Activated naive CD4-positive, alpha-beta T cell treated with anti-CD3 and anti-CD28 coated beads for 36 hours (primary cell): ENCODE measurements at regions not wholly inside any gene's neighbourhood (a gene's known extent, or its start where the extent isn't known, plus 50 kb on each side); places are given as distances from the start of the nearest gene placed in this dataset.

ENCODE experiments used
- CTCF ChIA-PET: fragments of 350-600 bp; sonication (Branson Sonifier 250); formaldehyde crosslinking; loops from one replicate; lab custom pipeline; 2021; ENCODE audit warnings: antibody characterized with exemption; lab: Charles Lee
- DNase-seq: peaks from one replicate; pipeline ENCODE4 v3.0.0-alpha.2; 2020
- H3K27ac Mint-ChIP-seq: one replicate; pipeline ENCODE4 v1.8.0; 2021; ENCODE audit warnings: mild to moderate bottlenecking, mixed read lengths
- H3K27me3 Mint-ChIP-seq: one replicate; pipeline ENCODE4 v1.8.0; 2021; ENCODE audit warnings: low read depth, mixed read lengths
- H3K36me3 Mint-ChIP-seq: one replicate; pipeline ENCODE4 v1.8.0; 2021; ENCODE audit warnings: low read depth, mixed read lengths
- H3K4me1 Mint-ChIP-seq: one replicate; pipeline ENCODE4 v1.8.0; 2021; ENCODE audit warnings: low read depth, mixed read lengths
- H3K4me3 Mint-ChIP-seq: one replicate; pipeline ENCODE4 v1.8.0; 2021; ENCODE audit warnings: mild to moderate bottlenecking, moderate library complexity, mixed read lengths
- H3K9me3 Mint-ChIP-seq: one replicate; pipeline ENCODE4 v1.8.0; 2021; ENCODE audit warnings: mixed read lengths
- intact Hi-C: fragments of 100-400 bp; cut with micrococcal nuclease; formaldehyde crosslinking; loops from one replicate; pipeline ENCODE4 v1.15.1; 2023

DNA sequence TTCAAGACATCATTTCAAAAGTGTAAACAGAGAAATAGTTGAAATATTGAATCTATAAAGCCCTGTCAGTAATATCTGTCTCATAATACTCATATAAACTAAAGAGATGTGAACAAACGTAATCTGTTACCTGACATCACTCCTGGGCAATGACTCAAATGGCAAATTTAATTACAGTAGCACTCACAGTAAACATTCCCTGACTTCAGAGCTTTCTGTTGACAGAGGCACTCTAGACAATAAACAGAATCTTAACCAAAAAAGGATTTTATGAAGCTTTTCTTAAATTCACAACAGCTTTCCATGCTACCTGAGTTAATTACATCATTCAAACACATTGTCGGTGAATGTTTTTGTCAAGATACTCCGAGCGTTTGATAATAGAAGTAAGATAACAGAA, 128.1 kb upstream of the PDE1A start:
- peaks cover 2% of the 10 kb centered on the region for H3K9me3 Mint-ChIP-seq
- H3K27ac Mint-ChIP-seq = no peak overlapping the region
- H3K4me1 Mint-ChIP-seq = no peaks in the 10 kb centered on the region
- peaks cover 3% of the 10 kb centered on the region for H3K27me3 Mint-ChIP-seq
- H3K36me3 Mint-ChIP-seq = no peaks in the 10 kb centered on the region
- H3K4me3 Mint-ChIP-seq = no peak overlapping the region
- CTCF ChIA-PET = no interaction called here
- intact Hi-C loops = no loop called here
- no peak for DNase-seq

- Mint-ChIP-seq H3K4me3 (no peak overlapping the region), H3K4me1 (no peaks in the 10 kb centered on the region), H3K27ac (no peak overlapping the region), H3K27me3 (no peaks in the 10 kb centered on the region), H3K9me3 (peaks cover 6% of the 10 kb centered on the region), H3K36me3 (no peaks in the 10 kb centered on the region)
- intact Hi-C loops = no loop called here
- no peak for DNase-seq
- CTCF ChIA-PET = no interaction called here
These were observed 131.7 kb upstream of the PDE1A start for GRCh38 chr2:182558564-182558963.

- no peaks in the 10 kb centered on the region for H3K27me3 Mint-ChIP-seq
- no peak for DNase-seq
- H3K4me1 Mint-ChIP-seq = no peaks in the 10 kb centered on the region
- peaks cover 6% of the 10 kb centered on the region for H3K9me3 Mint-ChIP-seq
- H3K36me3 Mint-ChIP-seq = no peaks in the 10 kb centered on the region
- no peak overlapping the region for H3K4me3 Mint-ChIP-seq
- no peak overlapping the region for H3K27ac Mint-ChIP-seq
- intact Hi-C loops = no loop called here
- CTCF ChIA-PET = no interaction called here
These were observed 132.8 kb upstream of the PDE1A start for GRCh38 chr2:182559623-182560022.

DNA sequence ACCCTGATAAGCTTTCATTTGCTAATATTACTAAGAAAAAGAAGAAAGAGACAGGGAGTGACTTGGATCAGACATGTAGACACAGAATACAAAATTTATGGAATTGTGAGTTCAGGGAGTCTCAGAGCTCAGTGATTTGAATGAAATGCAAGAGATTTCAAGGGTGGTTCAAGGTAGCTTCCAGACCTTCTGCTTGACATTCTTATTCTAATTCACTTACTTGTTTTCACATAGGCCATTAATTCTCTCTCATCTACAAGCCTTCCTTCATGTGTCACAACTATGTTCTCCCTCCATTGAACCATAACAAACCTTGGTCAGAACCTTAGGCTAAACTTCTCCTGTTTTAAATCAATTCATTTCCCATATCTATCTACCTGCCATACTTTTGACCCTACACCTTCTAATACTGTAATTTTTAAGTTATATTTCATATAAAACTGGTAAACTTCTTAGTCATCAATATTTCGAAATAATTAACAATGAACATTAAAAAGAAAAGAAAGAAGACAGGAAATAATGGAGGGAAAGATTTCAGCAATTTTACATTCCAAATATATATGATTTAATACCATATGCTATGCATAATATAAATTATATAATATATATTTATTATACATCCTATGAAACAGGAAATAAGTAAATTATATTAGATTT, 139.2 kb upstream of the PDE1A start:
- H3K27ac Mint-ChIP-seq = no peak overlapping the region
- no peak for DNase-seq
- H3K27me3 Mint-ChIP-seq = peaks cover 4% of the 10 kb centered on the region
- intact Hi-C loops = no loop called here
- CTCF ChIA-PET = no interaction called here
- H3K36me3 Mint-ChIP-seq = no peaks in the 10 kb centered on the region
- H3K4me3 Mint-ChIP-seq = no peak overlapping the region
- no peaks in the 10 kb centered on the region for H3K4me1 Mint-ChIP-seq
- H3K9me3 Mint-ChIP-seq = peaks cover 3% of the 10 kb centered on the region

- intact Hi-C loops = no loop called here
- Mint-ChIP-seq H3K4me3 (no peak overlapping the region), H3K36me3 (no peaks in the 10 kb centered on the region), H3K27ac (no peak overlapping the region), H3K4me1 (no peaks in the 10 kb centered on the region), H3K27me3 (peaks cover 4% of the 10 kb centered on the region), H3K9me3 (no peaks in the 10 kb centered on the region)
- CTCF ChIA-PET = no interaction called here
- DNase-seq = no peak
These were observed 142.5 kb upstream of the DNAJC10 start for GRCh38 chr2:182573553-182573952.

- H3K4me1 Mint-ChIP-seq = no peaks in the 10 kb centered on the region
- H3K27me3 Mint-ChIP-seq = no peaks in the 10 kb centered on the region
- intact Hi-C loops = no loop called here
- H3K27ac Mint-ChIP-seq = no peak overlapping the region
- H3K36me3 Mint-ChIP-seq = no peaks in the 10 kb centered on the region
- H3K4me3 Mint-ChIP-seq = no peak overlapping the region
- H3K9me3 Mint-ChIP-seq = no peaks in the 10 kb centered on the region
- DNase-seq = no peak
- CTCF ChIA-PET = no interaction called here
These were observed 138.2 kb upstream of the DNAJC10 start for GRCh38 chr2:182577816-182578215.

- Mint-ChIP-seq H3K27me3 (no peaks in the 10 kb centered on the region), H3K9me3 (no peaks in the 10 kb centered on the region)
These were observed 134.7 kb upstream of the DNAJC10 start for GRCh38 chr2:182581196-182581935.

DNA sequence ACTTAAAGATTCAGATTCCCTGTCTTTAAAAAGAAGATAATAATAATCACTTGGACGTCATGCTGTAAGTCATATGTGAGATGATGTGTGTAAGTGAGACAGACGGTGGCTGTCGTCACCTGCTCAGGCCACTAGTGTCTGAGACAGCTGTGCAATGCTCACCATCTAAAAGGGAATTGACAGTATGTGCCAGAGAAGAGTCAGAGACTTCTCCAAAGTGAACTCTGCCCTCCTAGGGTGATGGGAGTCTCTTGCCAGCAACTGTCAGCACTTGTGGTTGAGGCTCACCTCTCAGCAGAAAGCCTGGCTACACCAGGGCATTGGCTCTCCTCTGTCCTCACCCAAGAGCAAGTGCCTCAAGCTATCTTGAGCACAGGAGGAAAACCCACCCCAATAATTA, 131.6 kb upstream of the DNAJC10 start:
- Mint-ChIP-seq H3K27ac (no peak overlapping the region), H3K4me3 (no peak overlapping the region), H3K27me3 (no peaks in the 10 kb centered on the region), H3K9me3 (no peaks in the 10 kb centered on the region), H3K36me3 (no peaks in the 10 kb centered on the region), H3K4me1 (no peaks in the 10 kb centered on the region)
- CTCF ChIA-PET = no interaction called here
- DNase-seq = no peak
- intact Hi-C loops = no loop called here

More at GRCh38 chr2:182581196-182581935, 134.7 kb upstream of the DNAJC10 start:
- no peak overlapping the region for H3K27ac Mint-ChIP-seq
- H3K4me1 Mint-ChIP-seq = no peaks in the 10 kb centered on the region
- CTCF ChIA-PET = no interaction called here
- intact Hi-C loops = no loop called here
- H3K36me3 Mint-ChIP-seq = no peaks in the 10 kb centered on the region
- no peak overlapping the region for H3K4me3 Mint-ChIP-seq
- DNase-seq = no peak

GRCh38 chr2:182585001-182585400, 131.1 kb upstream of the DNAJC10 start:
- Mint-ChIP-seq H3K4me1 (no peaks in the 10 kb centered on the region), H3K27ac (no peak overlapping the region), H3K9me3 (no peaks in the 10 kb centered on the region), H3K4me3 (no peak overlapping the region), H3K36me3 (no peaks in the 10 kb centered on the region), H3K27me3 (no peaks in the 10 kb centered on the region)
- intact Hi-C loops = no loop called here
- CTCF ChIA-PET = no interaction called here
- DNase-seq = no peak

DNA sequence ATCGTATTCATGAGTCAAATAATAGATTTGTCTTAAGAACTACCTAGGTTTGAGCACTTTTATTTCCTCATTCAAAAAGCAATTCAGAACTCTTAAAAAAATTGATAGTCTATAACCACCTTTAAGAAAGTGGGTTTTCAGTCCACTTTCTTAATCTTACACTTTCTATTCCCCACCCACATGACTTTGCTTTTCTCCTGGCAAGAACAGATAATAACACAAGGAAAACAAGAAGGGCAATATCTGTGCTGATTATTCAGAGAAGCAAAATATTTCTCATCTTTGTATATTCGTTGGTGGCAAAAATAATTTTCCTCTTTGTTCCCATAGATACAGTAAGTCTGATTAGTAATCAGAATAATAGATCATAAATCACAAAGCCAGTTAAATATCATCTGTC, 130.6 kb upstream of the DNAJC10 start:
- H3K4me3 Mint-ChIP-seq = no peak overlapping the region
- H3K4me1 Mint-ChIP-seq = no peaks in the 10 kb centered on the region
- CTCF ChIA-PET = no interaction called here
- no peak overlapping the region for H3K27ac Mint-ChIP-seq
- intact Hi-C loops = no loop called here
- no peak for DNase-seq
- peaks cover 2% of the 10 kb centered on the region for H3K27me3 Mint-ChIP-seq
- no peaks in the 10 kb centered on the region for H3K9me3 Mint-ChIP-seq
- no peaks in the 10 kb centered on the region for H3K36me3 Mint-ChIP-seq

- Mint-ChIP-seq H3K4me3 (no peak overlapping the region), H3K36me3 (no peaks in the 10 kb centered on the region), H3K9me3 (no peaks in the 10 kb centered on the region), H3K4me1 (no peaks in the 10 kb centered on the region), H3K27ac (no peak overlapping the region), H3K27me3 (peaks cover 2% of the 10 kb centered on the region)
- no peak for DNase-seq
- CTCF ChIA-PET = no interaction called here
- intact Hi-C loops = no loop called here
These were observed 129.6 kb upstream of the DNAJC10 start for GRCh38 chr2:182586426-182586825.

- intact Hi-C loops = no loop called here
- Mint-ChIP-seq H3K9me3 (no peaks in the 10 kb centered on the region), H3K36me3 (no peaks in the 10 kb centered on the region), H3K27me3 (peaks cover 2% of the 10 kb centered on the region), H3K4me3 (no peak overlapping the region), H3K4me1 (no peaks in the 10 kb centered on the region), H3K27ac (no peak overlapping the region)
- CTCF ChIA-PET = no interaction called here
- no peak for DNase-seq
These were observed 128.2 kb upstream of the DNAJC10 start for GRCh38 chr2:182587831-182588230.

DNA sequence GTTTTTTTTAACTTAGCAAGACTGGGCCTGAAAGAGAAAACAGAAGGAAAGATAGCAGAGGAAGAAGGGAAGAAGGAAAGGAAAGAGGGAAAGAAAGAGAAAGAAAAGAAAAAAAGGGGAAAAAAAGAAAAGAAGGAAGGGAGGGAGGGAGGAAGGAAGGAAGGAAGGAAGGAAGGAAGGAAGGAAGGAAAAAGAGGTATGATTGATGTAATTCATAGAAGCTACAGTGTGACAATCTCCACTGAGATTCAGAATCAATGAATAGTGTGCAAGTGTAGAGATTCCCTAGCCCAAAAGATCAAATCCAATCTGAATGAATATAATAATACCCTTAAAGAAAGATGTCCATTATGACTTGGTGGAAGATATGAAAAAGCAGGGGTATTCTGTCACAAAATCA, 126.9 kb upstream of the DNAJC10 start:
- no peaks in the 10 kb centered on the region for H3K4me1 Mint-ChIP-seq
- no peaks in the 10 kb centered on the region for H3K9me3 Mint-ChIP-seq
- CTCF ChIA-PET = no interaction called here
- DNase-seq = no peak
- intact Hi-C loops = no loop called here
- H3K27ac Mint-ChIP-seq = no peak overlapping the region
- no peaks in the 10 kb centered on the region for H3K36me3 Mint-ChIP-seq
- peaks cover 2% of the 10 kb centered on the region for H3K27me3 Mint-ChIP-seq
- no peak overlapping the region for H3K4me3 Mint-ChIP-seq
